A549 (cell line): ENCODE measurements at regions not wholly inside any gene's neighbourhood (a gene's known extent, or its start where the extent isn't known, plus 50 kb on each side); places are given as distances from the start of the nearest gene placed in this dataset.

Source experiments
- EHF ChIP-seq: fragments of 250-450 bp; sonication (Bioruptor Pico); IDR thresholded peaks from 2 replicates; pipeline ENCODE4 v1.5.0; 2020; ENCODE audit warnings: mild to moderate bottlenecking
- FOXS1 ChIP-seq: fragments of 250-450 bp; sonication (Bioruptor Pico); IDR thresholded peaks from 2 replicates; pipeline ENCODE4 v1.5.0; 2020; ENCODE audit warnings: mild to moderate bottlenecking, moderate library complexity
- JUN ChIP-seq, 2 experiments: fragments of >200 bp; sonication (Bioruptor Twin); formaldehyde crosslinking; IDR thresholded peaks; 2 replicates in 1 of 2; 3 replicates in 1 of 2; pipeline ENCODE4 v1.6.1; 2016 to 2017
- MAFK ChIP-seq: fragments of 450-650 bp; IDR thresholded peaks from 2 replicates; pipeline ENCODE4 v1.6.1; 2014; ENCODE audit not compliant: partially characterized antibody
- POLR2A ChIP-seq: IDR thresholded peaks from 2 replicates; pipeline ENCODE4 v1.6.1; 2012; ENCODE audit warnings: mild to moderate bottlenecking, low read length
- TP53 ChIP-seq: fragments of 250-450 bp; sonication (Bioruptor Pico); IDR thresholded peaks from 2 replicates; pipeline ENCODE4 v1.5.0; 2021; ENCODE audit warnings: mild to moderate bottlenecking, moderate library complexity
- TF ChIP-seq, protein P1 (sequence below): fragments of >200 bp; sonication (Bioruptor Twin); formaldehyde crosslinking; IDR thresholded peaks from 3 replicates; pipeline ENCODE4 v1.5.1; 2016
- TF ChIP-seq, protein P2 (sequence below): IDR thresholded peaks from 2 replicates; pipeline ENCODE4 v1.6.1; 2012
- TF ChIP-seq, protein P3 (sequence below): fragments of 200-600 bp; sonication (generic); IDR thresholded peaks from 2 replicates; pipeline ENCODE4 v1.6.1; 2016; ENCODE audit warnings: antibody characterized with exemption, mild to moderate bottlenecking, moderate library complexity

DNA sequence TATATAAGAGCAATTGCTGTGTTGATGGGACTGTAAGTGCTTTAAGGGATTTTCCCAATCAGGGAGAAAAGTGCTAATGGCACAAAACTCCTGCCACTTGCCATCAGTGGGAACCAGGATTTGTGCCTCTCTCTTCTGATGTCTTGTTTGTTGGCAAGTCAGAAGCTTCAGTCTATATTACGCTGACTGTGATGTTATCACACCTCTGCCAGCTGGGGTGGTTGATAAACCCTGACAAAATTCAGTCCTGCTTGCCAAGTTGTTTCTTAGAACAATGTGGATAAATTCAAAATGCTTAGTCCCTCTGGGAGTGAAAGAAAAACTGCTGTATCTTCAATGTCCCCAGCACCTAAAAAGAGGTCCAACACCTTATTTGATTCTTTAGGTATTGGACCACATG lies 161.4 kb upstream of the FBXL7 start:
- TF ChIP-seq, protein P1, sequence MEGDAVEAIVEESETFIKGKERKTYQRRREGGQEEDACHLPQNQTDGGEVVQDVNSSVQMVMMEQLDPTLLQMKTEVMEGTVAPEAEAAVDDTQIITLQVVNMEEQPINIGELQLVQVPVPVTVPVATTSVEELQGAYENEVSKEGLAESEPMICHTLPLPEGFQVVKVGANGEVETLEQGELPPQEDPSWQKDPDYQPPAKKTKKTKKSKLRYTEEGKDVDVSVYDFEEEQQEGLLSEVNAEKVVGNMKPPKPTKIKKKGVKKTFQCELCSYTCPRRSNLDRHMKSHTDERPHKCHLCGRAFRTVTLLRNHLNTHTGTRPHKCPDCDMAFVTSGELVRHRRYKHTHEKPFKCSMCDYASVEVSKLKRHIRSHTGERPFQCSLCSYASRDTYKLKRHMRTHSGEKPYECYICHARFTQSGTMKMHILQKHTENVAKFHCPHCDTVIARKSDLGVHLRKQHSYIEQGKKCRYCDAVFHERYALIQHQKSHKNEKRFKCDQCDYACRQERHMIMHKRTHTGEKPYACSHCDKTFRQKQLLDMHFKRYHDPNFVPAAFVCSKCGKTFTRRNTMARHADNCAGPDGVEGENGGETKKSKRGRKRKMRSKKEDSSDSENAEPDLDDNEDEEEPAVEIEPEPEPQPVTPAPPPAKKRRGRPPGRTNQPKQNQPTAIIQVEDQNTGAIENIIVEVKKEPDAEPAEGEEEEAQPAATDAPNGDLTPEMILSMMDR = no peak
- no peak for TF ChIP-seq EHF (CRISPR knock-in tag)
- TF ChIP-seq, protein P2, sequence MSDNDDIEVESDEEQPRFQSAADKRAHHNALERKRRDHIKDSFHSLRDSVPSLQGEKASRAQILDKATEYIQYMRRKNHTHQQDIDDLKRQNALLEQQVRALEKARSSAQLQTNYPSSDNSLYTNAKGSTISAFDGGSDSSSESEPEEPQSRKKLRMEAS = no peak
- no peak for TF ChIP-seq JUN (IDR thresholded peaks at IDR 0.05)
- TF ChIP-seq, protein P3, sequence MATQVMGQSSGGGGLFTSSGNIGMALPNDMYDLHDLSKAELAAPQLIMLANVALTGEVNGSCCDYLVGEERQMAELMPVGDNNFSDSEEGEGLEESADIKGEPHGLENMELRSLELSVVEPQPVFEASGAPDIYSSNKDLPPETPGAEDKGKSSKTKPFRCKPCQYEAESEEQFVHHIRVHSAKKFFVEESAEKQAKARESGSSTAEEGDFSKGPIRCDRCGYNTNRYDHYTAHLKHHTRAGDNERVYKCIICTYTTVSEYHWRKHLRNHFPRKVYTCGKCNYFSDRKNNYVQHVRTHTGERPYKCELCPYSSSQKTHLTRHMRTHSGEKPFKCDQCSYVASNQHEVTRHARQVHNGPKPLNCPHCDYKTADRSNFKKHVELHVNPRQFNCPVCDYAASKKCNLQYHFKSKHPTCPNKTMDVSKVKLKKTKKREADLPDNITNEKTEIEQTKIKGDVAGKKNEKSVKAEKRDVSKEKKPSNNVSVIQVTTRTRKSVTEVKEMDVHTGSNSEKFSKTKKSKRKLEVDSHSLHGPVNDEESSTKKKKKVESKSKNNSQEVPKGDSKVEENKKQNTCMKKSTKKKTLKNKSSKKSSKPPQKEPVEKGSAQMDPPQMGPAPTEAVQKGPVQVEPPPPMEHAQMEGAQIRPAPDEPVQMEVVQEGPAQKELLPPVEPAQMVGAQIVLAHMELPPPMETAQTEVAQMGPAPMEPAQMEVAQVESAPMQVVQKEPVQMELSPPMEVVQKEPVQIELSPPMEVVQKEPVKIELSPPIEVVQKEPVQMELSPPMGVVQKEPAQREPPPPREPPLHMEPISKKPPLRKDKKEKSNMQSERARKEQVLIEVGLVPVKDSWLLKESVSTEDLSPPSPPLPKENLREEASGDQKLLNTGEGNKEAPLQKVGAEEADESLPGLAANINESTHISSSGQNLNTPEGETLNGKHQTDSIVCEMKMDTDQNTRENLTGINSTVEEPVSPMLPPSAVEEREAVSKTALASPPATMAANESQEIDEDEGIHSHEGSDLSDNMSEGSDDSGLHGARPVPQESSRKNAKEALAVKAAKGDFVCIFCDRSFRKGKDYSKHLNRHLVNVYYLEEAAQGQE = no peak
- no peak for TF ChIP-seq POLR2A
- TF ChIP-seq MAFK = no peak
- TF ChIP-seq FOXS1 (CRISPR knock-in tag) = no peak
- no peak for TF ChIP-seq TP53
